ENCODE measurements at regions not wholly inside any gene's neighbourhood (a gene's known extent, or its start where the extent isn't known, plus 50 kb on each side); places are given as distances from the start of the nearest gene placed in this dataset.

DNA sequence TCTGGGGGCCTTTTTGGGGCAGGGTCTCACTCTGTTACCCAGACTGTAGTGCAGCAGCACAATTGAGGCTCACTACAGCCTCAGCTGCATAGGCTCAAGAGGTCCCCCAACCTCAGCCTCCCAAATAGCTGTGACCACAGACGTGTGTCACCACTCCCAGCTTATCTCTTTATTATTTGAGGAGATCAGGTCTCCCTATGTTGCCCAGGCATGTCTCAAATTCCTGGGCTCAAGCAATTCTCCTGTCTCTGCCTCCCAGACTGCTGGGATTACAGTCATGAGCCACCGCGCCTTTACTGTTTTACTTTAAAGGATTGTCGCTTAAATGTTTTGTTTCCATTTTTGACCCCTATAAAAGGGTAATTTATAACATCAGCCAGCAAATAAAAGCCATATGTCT lies 502.6 kb upstream of the AUTS2 start:
- TF ChIP-seq TAF1 (IDR thresholded peaks at IDR 0.05; ENCODE audit: borderline replicate concordance, insufficient read depth, low read length): no peak
- TF ChIP-seq FOXP2 (optimal IDR thresholded peaks at IDR 0.05; ENCODE audit: borderline replicate concordance, extremely low read depth, extremely low read length, insufficient read depth): no peak
- TF ChIP-seq SIN3A (IDR thresholded peaks at IDR 0.05; ENCODE audit: borderline replicate concordance, insufficient read depth, low read length): no peak
- TF ChIP-seq POLR2AphosphoS5 (IDR thresholded peaks at IDR 0.05; ENCODE audit: low read depth, low read length): no peak
- no peak for TF ChIP-seq REST (IDR thresholded peaks at IDR 0.05; ENCODE audit: insufficient read depth in 1 of 2, low read depth in 2 of 2, low read length in 2 of 2)

GRCh38 chr7:69104023-69104422 lies 494.3 kb upstream of the AUTS2 start:
- TF ChIP-seq SIN3A (IDR thresholded peaks at IDR 0.05; ENCODE audit: borderline replicate concordance, insufficient read depth, low read length): no peak
- no peak for TF ChIP-seq TAF1 (IDR thresholded peaks at IDR 0.05; ENCODE audit: borderline replicate concordance, insufficient read depth, low read length)
- TF ChIP-seq FOXP2 (optimal IDR thresholded peaks at IDR 0.05; ENCODE audit: borderline replicate concordance, extremely low read depth, extremely low read length, insufficient read depth): no peak
- TF ChIP-seq POLR2AphosphoS5 (IDR thresholded peaks at IDR 0.05; ENCODE audit: low read depth, low read length): no peak
- no peak for TF ChIP-seq REST (IDR thresholded peaks at IDR 0.05; ENCODE audit: insufficient read depth in 1 of 2, low read depth in 2 of 2, low read length in 2 of 2)

DNA sequence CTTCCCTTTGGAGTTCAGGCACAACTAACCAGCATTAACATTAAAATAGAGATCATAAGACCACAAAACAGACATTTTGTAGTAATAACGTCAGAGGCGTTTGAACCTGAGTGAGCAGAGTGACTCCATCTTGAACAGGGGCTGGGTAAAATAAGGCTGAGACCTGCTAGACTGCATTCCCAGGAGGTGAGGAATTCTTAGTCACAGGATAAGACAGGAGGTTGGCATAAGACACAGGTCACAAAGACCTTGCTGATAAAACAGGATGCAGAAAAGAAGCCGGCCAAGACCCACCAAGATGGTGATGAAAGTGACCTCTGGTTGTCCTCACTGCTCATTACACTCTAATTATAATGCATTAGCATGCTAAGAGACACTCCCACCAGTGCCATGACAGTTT lies 493.2 kb upstream of the AUTS2 start:
- TF ChIP-seq POLR2AphosphoS5 (IDR thresholded peaks at IDR 0.05; ENCODE audit: low read depth, low read length) (no peak), TAF1 (IDR thresholded peaks at IDR 0.05; ENCODE audit: borderline replicate concordance, insufficient read depth, low read length) (no peak), REST (IDR thresholded peaks at IDR 0.05; ENCODE audit: insufficient read depth in 1 of 2, low read depth in 2 of 2, low read length in 2 of 2) (no peak), SIN3A (IDR thresholded peaks at IDR 0.05; ENCODE audit: borderline replicate concordance, insufficient read depth, low read length) (no peak), FOXP2 (optimal IDR thresholded peaks at IDR 0.05; ENCODE audit: borderline replicate concordance, extremely low read depth, extremely low read length, insufficient read depth) (no peak)

GRCh38 chr7:69105981-69106380 lies 492.3 kb upstream of the AUTS2 start:
- no peak for TF ChIP-seq POLR2AphosphoS5 (IDR thresholded peaks at IDR 0.05; ENCODE audit: low read depth, low read length)
- TF ChIP-seq SIN3A (IDR thresholded peaks at IDR 0.05; ENCODE audit: borderline replicate concordance, insufficient read depth, low read length): no peak
- no peak for TF ChIP-seq TAF1 (IDR thresholded peaks at IDR 0.05; ENCODE audit: borderline replicate concordance, insufficient read depth, low read length)
- no peak for TF ChIP-seq REST (IDR thresholded peaks at IDR 0.05; ENCODE audit: insufficient read depth in 1 of 2, low read depth in 2 of 2, low read length in 2 of 2)
- TF ChIP-seq FOXP2 (optimal IDR thresholded peaks at IDR 0.05; ENCODE audit: borderline replicate concordance, extremely low read depth, extremely low read length, insufficient read depth): no peak

DNA sequence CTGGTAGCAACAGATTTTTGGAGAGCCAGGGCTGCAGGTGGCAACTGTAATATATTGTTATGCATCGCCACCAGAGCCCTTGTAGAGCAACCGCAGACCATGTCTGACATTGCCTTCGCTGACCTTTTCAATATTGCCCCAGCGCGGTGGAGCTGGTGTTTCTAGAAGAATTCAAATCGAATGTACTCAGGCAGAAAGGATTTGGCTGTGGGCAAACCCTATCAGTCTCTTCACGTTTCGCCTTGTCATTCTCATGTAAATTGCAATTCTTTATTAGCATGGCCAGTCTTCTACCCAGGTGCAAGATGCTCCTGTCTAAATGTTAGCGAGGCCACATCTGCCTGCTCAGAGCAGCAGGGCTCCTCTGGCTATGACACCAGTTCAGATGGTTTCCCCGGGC lies 490.2 kb upstream of the AUTS2 start:
- no peak for TF ChIP-seq REST (IDR thresholded peaks at IDR 0.05; ENCODE audit: insufficient read depth in 1 of 2, low read depth in 2 of 2, low read length in 2 of 2)
- no peak for TF ChIP-seq SIN3A (IDR thresholded peaks at IDR 0.05; ENCODE audit: borderline replicate concordance, insufficient read depth, low read length)
- no peak for TF ChIP-seq TAF1 (IDR thresholded peaks at IDR 0.05; ENCODE audit: borderline replicate concordance, insufficient read depth, low read length)
- TF ChIP-seq POLR2AphosphoS5 (IDR thresholded peaks at IDR 0.05; ENCODE audit: low read depth, low read length): no peak
- no peak for TF ChIP-seq FOXP2 (optimal IDR thresholded peaks at IDR 0.05; ENCODE audit: borderline replicate concordance, extremely low read depth, extremely low read length, insufficient read depth)

All from PFSK-1 (cell line).